Hematopoietic multipotent progenitor cell treated with erythropoietin and hydrocortisone succinate and interleukin-3 and kit ligand, for 8 days (in vitro differentiated cells): ENCODE measurements at regions not wholly inside any gene's neighbourhood (a gene's known extent, or its start where the extent isn't known, plus 50 kb on each side); places are given as distances from the start of the nearest gene placed in this dataset.

Experiments used
- DNase-seq: peaks from one replicate; pipeline ENCODE4 v3.0.0-alpha.2; 2015

DNA sequence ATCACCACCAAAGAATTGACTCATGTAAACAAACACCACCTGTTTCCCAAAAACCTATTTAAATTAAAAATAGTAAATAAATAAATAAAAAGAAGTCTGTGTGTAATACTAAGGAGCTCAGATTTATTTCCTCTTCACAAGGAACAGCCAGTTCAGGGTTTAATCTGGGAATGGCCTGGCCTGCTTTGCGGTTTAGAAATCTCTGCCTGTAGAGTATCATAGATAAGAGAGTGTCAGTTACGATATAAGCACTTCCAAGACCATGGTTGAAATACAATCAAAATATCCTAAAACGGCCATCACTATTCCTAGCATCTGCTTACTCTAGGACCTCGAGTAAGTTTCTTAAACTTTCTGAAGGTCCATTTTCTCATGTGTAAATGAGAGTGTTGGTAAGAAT is 274.4 kb downstream of the PLPP3 start:
- DNase-seq = no peak

GRCh38 chr1:56303805-56304204 is 275.6 kb downstream of the PLPP3 start:
- no peak for DNase-seq

GRCh38 chr1:56302878-56303277 is 276.5 kb downstream of the PLPP3 start:
- no peak for DNase-seq

DNA sequence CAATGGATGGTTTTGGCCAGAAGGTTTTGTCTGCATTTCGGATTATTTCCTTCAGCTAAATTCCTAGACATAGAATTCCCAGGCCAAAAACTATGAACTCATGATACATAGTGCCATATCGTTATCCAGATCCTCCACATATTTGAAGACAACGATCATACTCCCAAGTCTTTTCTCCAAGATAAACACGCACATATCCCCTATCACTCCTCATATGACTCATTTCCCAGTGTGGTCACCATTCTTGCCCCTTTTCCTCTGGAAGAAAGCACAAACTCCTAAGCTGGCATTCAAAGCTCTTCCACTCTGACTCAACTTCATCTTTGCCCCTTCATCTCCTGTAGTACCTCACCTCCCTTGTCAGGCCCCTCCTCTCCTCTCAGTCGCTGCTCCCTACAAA is 277.6 kb downstream of the PLPP3 start:
- no peak for DNase-seq

DNA sequence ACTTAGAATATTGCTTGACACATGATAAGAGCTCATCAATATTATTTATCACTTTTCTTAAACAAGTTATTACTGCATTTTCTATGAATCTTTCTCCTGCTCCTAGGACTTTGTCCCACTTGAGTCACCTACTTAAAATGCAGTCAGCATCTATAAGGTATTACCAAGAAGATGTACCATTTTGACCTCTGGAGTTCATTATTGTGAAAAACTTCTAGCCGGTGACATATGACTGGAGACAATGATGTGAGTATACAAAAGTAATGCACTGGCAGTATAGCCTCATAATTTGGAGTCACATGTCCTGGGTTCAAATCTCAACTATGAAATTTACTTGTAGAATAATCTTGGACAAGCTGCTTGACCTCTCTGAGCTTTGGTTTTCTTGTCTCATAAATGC is 278.5 kb downstream of the PLPP3 start:
- no peak for DNase-seq

DNA sequence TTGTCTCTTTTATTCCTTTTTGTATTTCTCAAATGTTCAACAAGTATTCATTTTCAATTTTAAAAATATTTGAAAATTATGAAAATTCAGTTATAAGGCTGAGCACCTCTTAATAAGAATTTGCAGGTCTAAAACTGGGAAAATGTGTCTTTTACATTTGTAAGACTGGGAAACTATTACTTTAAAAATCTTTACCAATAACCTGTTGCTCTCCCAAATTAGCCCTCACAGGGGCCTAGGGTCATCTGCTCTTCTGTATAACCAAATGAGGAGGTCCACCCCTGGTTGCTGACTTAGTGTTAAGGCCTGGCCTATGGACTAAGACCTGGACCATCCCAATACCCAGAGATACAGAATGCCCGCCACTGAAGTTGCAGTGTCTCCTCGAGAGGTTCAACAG is 280.5 kb downstream of the PLPP3 start:
- no peak for DNase-seq

GRCh38 chr1:56297904-56298303 is 281.5 kb downstream of the PLPP3 start:
- no peak for DNase-seq

DNA sequence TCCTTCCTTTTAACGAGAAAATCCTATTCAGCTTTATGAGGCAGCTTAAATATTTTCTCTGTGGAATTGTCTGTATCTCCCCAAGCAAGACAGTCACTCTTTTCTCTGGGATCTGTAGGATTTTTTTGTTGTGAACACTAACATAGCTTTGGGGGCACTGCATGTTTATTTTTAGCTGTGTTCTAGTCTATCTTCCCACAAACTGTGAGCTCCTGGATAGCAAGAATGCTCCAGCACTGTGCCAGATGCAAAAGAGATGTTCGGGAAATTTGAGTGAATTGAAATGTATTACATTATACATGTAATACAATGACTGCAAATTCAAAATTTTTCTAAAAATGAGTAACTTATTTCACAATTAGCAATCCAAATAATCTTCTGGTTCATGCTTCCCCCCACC is 282.2 kb downstream of the PLPP3 start:
- no peak for DNase-seq

- no peak for DNase-seq
These were observed 283.1 kb downstream of the PLPP3 start for GRCh38 chr1:56295949-56296929.

GRCh38 chr1:56291374-56291919 is 287.9 kb downstream of the PLPP3 start:
- DNase-seq = no peak

- no peak for DNase-seq
These were observed 290.1 kb downstream of the PLPP3 start for GRCh38 chr1:56289260-56289659.

- no peak for DNase-seq
These were observed 291.6 kb downstream of the PLPP3 start for GRCh38 chr1:56287721-56288120.

GRCh38 chr1:56286956-56287355 is 292.4 kb downstream of the PLPP3 start:
- no peak for DNase-seq

DNA sequence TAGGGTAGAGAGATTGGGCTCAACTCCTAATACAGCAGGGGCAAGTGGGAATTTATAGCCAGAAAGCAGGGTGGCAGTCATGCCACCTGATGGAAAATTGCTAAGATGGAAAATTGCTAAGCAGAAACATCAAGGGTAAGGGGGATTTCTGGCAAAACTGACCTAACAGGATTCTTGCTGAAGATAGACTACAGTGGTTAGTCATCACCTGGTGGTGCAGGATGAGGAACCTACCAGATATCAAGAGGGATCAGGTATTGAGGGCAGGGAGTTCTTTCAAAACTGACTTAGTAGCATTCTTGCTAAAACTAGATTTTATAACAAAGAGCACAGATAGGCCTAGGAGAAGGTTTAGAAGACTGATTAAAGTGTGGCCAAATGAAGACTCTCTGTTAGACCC is 292.9 kb downstream of the PLPP3 start:
- DNase-seq = no peak

GRCh38 chr1:56285554-56286402 is 293.6 kb downstream of the PLPP3 start:
- no peak for DNase-seq

DNA sequence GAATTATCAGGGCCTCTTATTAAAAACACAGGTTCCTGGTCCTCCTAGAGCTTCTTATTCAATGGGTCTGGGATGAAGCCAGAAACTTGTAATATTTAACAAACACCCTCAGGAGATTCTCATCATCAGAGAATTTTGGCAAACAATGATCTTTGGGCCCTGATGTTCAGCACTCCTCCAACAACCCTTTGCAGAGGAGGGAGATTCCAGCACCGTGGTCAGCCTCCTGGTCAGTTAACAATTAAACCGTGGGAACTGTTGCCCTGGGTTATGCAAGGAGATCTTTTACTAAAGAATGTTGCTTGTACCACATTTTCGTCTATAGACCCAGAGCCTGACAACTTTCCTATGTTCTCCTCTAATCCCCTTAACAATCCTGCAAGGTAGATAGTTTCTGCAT is 294.4 kb downstream of the PLPP3 start:
- no peak for DNase-seq

- no peak for DNase-seq
These were observed 301.3 kb downstream of the PLPP3 start for GRCh38 chr1:56278061-56278460.

DNA sequence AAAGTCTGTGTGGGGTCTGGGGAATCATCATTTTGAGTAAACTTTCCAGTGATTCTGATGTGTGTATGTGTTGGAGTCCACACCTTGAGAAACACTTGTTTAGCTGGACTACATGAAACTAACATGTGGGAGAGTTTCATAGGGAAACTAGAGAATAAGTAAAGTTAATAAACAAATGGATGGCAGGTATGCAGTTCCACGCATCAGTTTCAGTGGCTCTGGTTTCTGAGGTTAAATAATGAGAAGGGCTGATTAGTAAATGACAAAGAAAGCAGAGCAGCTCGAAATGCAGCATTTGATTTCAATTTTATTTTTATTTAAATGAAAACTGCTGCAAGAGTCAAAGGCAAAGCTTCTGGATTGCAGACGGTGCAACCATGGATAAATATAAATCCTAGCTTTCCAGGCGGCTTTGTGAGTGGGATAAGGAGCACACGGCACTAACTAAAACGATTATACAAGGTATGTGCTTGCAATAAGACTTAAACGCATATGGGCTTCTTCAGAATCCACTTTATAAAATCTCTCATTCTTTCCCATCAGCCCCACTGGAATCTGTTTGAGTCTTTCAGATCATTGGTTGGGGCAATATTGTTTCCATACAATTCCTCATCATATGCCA is 310.7 kb downstream of the PLPP3 start:
- DNase-seq = no peak

DNA sequence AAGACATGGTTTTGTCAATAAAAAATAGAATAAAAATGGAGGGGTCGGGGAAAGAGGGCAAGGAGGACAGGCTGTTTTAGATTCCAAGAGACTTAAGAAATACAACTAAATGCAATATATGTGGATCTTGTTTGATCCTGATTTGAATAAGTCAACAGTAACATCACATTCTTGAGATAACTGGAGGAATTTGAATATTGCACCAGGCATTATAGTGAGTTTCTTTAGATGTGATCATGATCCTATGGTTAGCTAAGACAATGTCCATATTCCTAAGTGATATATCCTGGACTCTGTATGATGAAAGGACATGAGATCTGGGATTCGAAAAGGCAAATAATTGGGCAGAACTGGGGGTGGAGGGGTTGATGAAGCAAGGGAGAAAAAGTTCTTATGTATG is 311.8 kb downstream of the PLPP3 start:
- DNase-seq = no peak

- DNase-seq = no peak
These were observed 313.0 kb downstream of the PLPP3 start for GRCh38 chr1:56266359-56266758.

- DNase-seq = no peak
These were observed 314.1 kb downstream of the PLPP3 start for GRCh38 chr1:56265216-56265615.

- DNase-seq = no peak
These were observed 315.5 kb downstream of the PLPP3 start for GRCh38 chr1:56263908-56264307.

DNA sequence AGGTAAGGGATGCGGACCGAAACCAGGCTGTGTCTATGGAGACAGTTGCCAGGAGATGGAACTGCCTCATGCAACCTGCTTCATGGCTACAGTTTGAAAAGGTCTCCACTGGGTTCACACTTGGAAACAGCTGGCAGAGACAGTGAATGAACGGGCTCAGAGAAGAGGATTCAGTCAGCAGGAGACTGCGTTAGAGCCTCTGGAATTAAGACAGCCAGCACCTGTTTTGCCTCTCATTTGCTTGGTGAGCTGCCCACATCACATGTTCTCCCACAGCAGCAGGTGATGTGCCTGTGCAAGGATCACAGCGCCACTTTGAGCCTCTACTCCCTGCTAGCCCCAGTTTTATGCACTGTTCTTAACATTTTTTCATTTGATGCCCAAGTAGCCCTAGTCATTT is 321.0 kb downstream of the PLPP3 start:
- DNase-seq = no peak
